BJ (cell line): ENCODE measurements at regions not wholly inside any gene's neighbourhood (a gene's known extent, or its start where the extent isn't known, plus 50 kb on each side); places are given as distances from the start of the nearest gene placed in this dataset.

Experiments used
- CTCF ChIA-PET: fragments of 350-600 bp; formaldehyde crosslinking; extraction: SDS; loops from one replicate; lab custom pipeline; 2021; ENCODE audit warnings: antibody characterized with exemption, inconsistent platforms; lab: Yijun Ruan, JAX
- POLR2A ChIA-PET: fragments of 300-600 bp; sonication (Branson Sonifier 250); formaldehyde crosslinking; extraction: SDS; loops from one replicate; lab custom pipeline; 2021; ENCODE audit warnings: antibody characterized with exemption; lab: Charles Lee
- DNase-seq: peaks from one replicate; pipeline ENCODE4 v3.0.0-alpha.2; 2011; ENCODE audit warnings: low read depth
- H3K27me3 ChIP-seq: 2 replicates; pipeline ENCODE4 v1.6.0; 2011; ENCODE audit warnings: low read length; ENCODE audit not compliant: control insufficient read depth, insufficient read depth
- H3K36me3 ChIP-seq: 2 replicates; pipeline ENCODE4 v1.5.1; 2011; ENCODE audit warnings: low read length; ENCODE audit not compliant: control insufficient read depth, insufficient read depth
- H3K4me3 ChIP-seq: 2 replicates; pipeline ENCODE4 v1.5.1; 2011; ENCODE audit warnings: low read depth, mild to moderate bottlenecking, control low read depth, low read length
- TF ChIP-seq, protein P1 (sequence below): IDR thresholded peaks from 2 replicates; pipeline ENCODE4 v1.5.1; 2011; ENCODE audit warnings: low read depth, mild to moderate bottlenecking, control low read depth, inconsistent platforms, low read length, moderate library complexity; ENCODE audit not compliant: insufficient read depth

- TF ChIP-seq, protein P1, sequence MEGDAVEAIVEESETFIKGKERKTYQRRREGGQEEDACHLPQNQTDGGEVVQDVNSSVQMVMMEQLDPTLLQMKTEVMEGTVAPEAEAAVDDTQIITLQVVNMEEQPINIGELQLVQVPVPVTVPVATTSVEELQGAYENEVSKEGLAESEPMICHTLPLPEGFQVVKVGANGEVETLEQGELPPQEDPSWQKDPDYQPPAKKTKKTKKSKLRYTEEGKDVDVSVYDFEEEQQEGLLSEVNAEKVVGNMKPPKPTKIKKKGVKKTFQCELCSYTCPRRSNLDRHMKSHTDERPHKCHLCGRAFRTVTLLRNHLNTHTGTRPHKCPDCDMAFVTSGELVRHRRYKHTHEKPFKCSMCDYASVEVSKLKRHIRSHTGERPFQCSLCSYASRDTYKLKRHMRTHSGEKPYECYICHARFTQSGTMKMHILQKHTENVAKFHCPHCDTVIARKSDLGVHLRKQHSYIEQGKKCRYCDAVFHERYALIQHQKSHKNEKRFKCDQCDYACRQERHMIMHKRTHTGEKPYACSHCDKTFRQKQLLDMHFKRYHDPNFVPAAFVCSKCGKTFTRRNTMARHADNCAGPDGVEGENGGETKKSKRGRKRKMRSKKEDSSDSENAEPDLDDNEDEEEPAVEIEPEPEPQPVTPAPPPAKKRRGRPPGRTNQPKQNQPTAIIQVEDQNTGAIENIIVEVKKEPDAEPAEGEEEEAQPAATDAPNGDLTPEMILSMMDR: no peak
- no peak for DNase-seq
- CTCF ChIA-PET: no interaction called here
- no peaks in the 10 kb centered on the region for H3K36me3 ChIP-seq
- POLR2A ChIA-PET: no interaction called here
- no peak overlapping the region for H3K4me3 ChIP-seq
- H3K27me3 ChIP-seq: no peaks in the 10 kb centered on the region
Measured at GRCh38 chr2:14978845-14979244, 346.3 kb downstream of the LRATD1 start.

DNA sequence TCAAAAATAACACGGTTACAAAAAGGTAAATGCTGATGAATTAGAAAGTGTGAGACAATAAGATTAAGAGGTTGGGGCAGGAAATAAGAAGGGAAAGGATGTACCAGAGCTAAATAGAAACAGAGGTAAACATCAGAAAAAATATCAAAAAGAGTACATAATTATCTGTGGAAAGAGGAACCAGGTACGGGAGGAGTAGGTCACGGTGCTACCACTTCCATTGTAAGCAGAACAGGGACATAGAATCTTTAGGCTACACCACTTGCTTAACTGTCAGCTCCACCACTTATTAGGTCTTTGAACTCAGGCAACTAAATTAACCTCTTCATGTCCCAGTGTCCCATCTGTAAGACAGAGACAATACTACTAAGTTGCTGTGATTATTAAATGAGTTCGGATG is 350.3 kb downstream of the LRATD1 start:
- no peak overlapping the region for H3K4me3 ChIP-seq
- TF ChIP-seq, protein P1: no peak
- H3K27me3 ChIP-seq: no peaks in the 10 kb centered on the region
- no peaks in the 10 kb centered on the region for H3K36me3 ChIP-seq
- ChIA-PET POLR2A (no interaction called here), CTCF (interaction anchor here (0.9 kb wide), 1 partner anchor 9 kb away, joined by 4 read pairs; no protein-coding TSS in a partner anchor)
- DNase-seq: no peak

GRCh38 chr2:14988600-14988999 is 356.1 kb downstream of the LRATD1 start:
- CTCF ChIA-PET: interaction anchor here (0.8 kb wide), 1 partner anchor 16 kb away, joined by 3 read pairs; no protein-coding TSS in a partner anchor
- Histone ChIP-seq H3K36me3 (no peaks in the 10 kb centered on the region), H3K4me3 (no peak overlapping the region), H3K27me3 (no peaks in the 10 kb centered on the region)
- no peak for DNase-seq
- TF ChIP-seq, protein P1: no peak
- POLR2A ChIA-PET: no interaction called here

- H3K36me3 ChIP-seq: no peaks in the 10 kb centered on the region
- TF ChIP-seq, protein P1: no peak
- H3K27me3 ChIP-seq: no peaks in the 10 kb centered on the region
- DNase-seq: no peak
- POLR2A ChIA-PET: no interaction called here
- CTCF ChIA-PET: no interaction called here
- no peak overlapping the region for H3K4me3 ChIP-seq
Measured at GRCh38 chr2:14991723-14992122, 359.2 kb downstream of the LRATD1 start.

DNA sequence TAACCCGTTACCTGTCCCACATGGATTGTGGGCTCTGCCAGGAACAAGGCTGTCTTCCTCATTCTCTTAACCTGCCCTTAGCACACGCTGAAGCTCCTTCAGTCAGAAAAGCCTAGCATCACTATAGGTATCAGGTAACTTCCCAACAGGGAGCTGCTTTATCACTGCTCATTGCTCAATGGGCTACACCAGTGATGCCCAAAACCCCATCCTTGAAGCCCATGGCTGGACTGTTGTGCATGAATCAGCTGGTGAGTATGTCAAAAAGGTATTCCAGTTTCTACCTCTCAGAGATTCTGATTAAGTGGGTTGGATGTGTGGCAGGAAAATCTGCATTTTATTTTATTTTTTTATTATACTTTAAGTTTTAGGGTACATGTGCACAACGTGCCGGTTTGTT is 362.2 kb downstream of the LRATD1 start:
- no peaks in the 10 kb centered on the region for H3K36me3 ChIP-seq
- POLR2A ChIA-PET: no interaction called here
- CTCF ChIA-PET: no interaction called here

More for the DNA sequence above, 362.2 kb downstream of the LRATD1 start:
- no peak for DNase-seq
- Histone ChIP-seq H3K27me3 (no peaks in the 10 kb centered on the region), H3K4me3 (no peak overlapping the region)
- TF ChIP-seq, protein P1: no peak
